ENCODE measurements at regions not wholly inside any gene's neighbourhood (a gene's known extent, or its start where the extent isn't known, plus 50 kb on each side); places are given as distances from the start of the nearest gene placed in this dataset.

DNA sequence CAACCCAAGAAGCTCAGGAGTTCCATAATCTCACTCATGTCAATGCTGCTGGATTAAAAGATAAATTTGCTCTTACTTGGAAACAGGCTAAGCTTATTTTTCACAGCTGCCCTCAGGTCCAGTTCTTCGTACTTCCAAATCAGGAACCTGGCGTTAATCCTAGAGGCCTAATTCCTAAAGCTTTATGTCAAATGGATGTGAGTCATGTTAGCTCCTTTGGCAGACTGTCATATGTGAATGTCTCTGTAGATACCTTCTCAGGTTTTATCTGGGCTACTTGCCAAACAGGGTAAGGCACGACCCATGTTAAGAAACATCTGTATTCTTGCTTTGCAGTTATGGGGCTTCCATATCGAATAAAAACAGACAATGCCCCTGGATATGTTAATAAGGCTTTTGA lies 504.6 kb downstream of the ALG10 start:
- H3K9me3 ChIP-seq (ENCODE audit: control insufficient read depth, low read length): peaks cover 24% of the 10 kb centered on the region
- H3K4me1 ChIP-seq (ENCODE audit: control insufficient read depth, insufficient read depth, low read depth, low read length): no peaks in the 10 kb centered on the region
- H3K4ac ChIP-seq (ENCODE audit: low read depth in 1 of 2, low read length in 2 of 2): no peak overlapping the region
- H2AFZ ChIP-seq (ENCODE audit: low read depth, low read length): no peak overlapping the region
- no peak overlapping the region for H4K8ac ChIP-seq (ENCODE audit: low read length)
- H2BK12ac ChIP-seq (ENCODE audit: low read length in 2 of 2): no peak overlapping the region
- H3K27me3 ChIP-seq (ENCODE audit: control insufficient read depth in 1 of 2, insufficient read depth in 1 of 2, low read length in 2 of 2): no peaks in the 10 kb centered on the region
- H4K91ac ChIP-seq (ENCODE audit: low read length): no peak overlapping the region
- no peak overlapping the region for H3K4me2 ChIP-seq (ENCODE audit: low read length, poor library complexity, severe bottlenecking)
- no peaks in the 10 kb centered on the region for H3K36me3 ChIP-seq (ENCODE audit: control insufficient read depth in 1 of 2, insufficient read depth in 2 of 2, low read depth in 1 of 2, low read length in 2 of 2)
- H3K79me1 ChIP-seq (replicated peaks; ENCODE audit: low read length, poor library complexity, severe bottlenecking): no peaks in the 10 kb centered on the region
- no peak overlapping the region for H3K4me3 ChIP-seq (ENCODE audit: insufficient read depth in 1 of 2, low read depth in 1 of 2, low read length in 2 of 2)
- no peak overlapping the region for H2AK5ac ChIP-seq (ENCODE audit: low read length, severe bottlenecking)
- no peak overlapping the region for H3K9ac ChIP-seq (ENCODE audit: low read length)
- DNase-seq: no peak
- no peak overlapping the region for H2BK5ac ChIP-seq (ENCODE audit: low read depth, low read length, poor library complexity, severe bottlenecking)
- no peak overlapping the region for H3K18ac ChIP-seq (ENCODE audit: low read depth in 1 of 2, low read length in 2 of 2)
- H2BK120ac ChIP-seq (ENCODE audit: low read depth, low read length): no peak overlapping the region
- H3K23ac ChIP-seq (ENCODE audit: low read length in 2 of 2): no peak overlapping the region
- H3K27ac ChIP-seq (ENCODE audit: low read length, poor library complexity, severe bottlenecking): no peak overlapping the region
- H3K14ac ChIP-seq (ENCODE audit: low read length in 2 of 2): no peak overlapping the region
- no peak overlapping the region for H2BK15ac ChIP-seq (ENCODE audit: low read depth, poor library complexity, severe bottlenecking)
- WGBS: 80% methylated on average over 3 of the region's 4 CpGs

- no peak overlapping the region for H3K23ac ChIP-seq (ENCODE audit: low read length in 2 of 2)
- H3K9ac ChIP-seq (ENCODE audit: low read length): no peak overlapping the region
- H3K4ac ChIP-seq (ENCODE audit: low read depth in 1 of 2, low read length in 2 of 2): no peak overlapping the region
- H2BK5ac ChIP-seq (ENCODE audit: low read depth, low read length, poor library complexity, severe bottlenecking): no peak overlapping the region
- H3K18ac ChIP-seq (ENCODE audit: low read depth in 1 of 2, low read length in 2 of 2): no peak overlapping the region
- H2BK15ac ChIP-seq (ENCODE audit: low read depth, poor library complexity, severe bottlenecking): no peak overlapping the region
- H3K27me3 ChIP-seq (ENCODE audit: control insufficient read depth in 1 of 2, insufficient read depth in 1 of 2, low read length in 2 of 2): no peaks in the 10 kb centered on the region
- DNase-seq: no peak
- H3K36me3 ChIP-seq (ENCODE audit: control insufficient read depth in 1 of 2, insufficient read depth in 2 of 2, low read depth in 1 of 2, low read length in 2 of 2): no peaks in the 10 kb centered on the region
- H4K91ac ChIP-seq (ENCODE audit: low read length): no peak overlapping the region
- no peak overlapping the region for H2AFZ ChIP-seq (ENCODE audit: low read depth, low read length)
- H3K27ac ChIP-seq (ENCODE audit: low read length, poor library complexity, severe bottlenecking): no peak overlapping the region
- H4K8ac ChIP-seq (ENCODE audit: low read length): no peak overlapping the region
- peaks cover 87% of the 10 kb centered on the region for H3K9me3 ChIP-seq (ENCODE audit: control insufficient read depth, low read length)
- H2BK12ac ChIP-seq (ENCODE audit: low read length in 2 of 2): no peak overlapping the region
- H2AK5ac ChIP-seq (ENCODE audit: low read length, severe bottlenecking): no peak overlapping the region
- WGBS: 75% methylated on average over 2 of the region's 4 CpGs
- no peaks in the 10 kb centered on the region for H3K4me1 ChIP-seq (ENCODE audit: control insufficient read depth, insufficient read depth, low read depth, low read length)
- no peak overlapping the region for H2BK120ac ChIP-seq (ENCODE audit: low read depth, low read length)
- H3K4me3 ChIP-seq (ENCODE audit: insufficient read depth in 1 of 2, low read depth in 1 of 2, low read length in 2 of 2): no peak overlapping the region
- H3K79me1 ChIP-seq (replicated peaks; ENCODE audit: low read length, poor library complexity, severe bottlenecking): no peaks in the 10 kb centered on the region
- no peak overlapping the region for H3K4me2 ChIP-seq (ENCODE audit: low read length, poor library complexity, severe bottlenecking)
- no peak overlapping the region for H3K14ac ChIP-seq (ENCODE audit: low read length in 2 of 2)
Observed at GRCh38 chr12:34547276-34547675, 525.0 kb downstream of the ALG10 start.

GRCh38 chr12:34591966-34592365 lies 569.7 kb downstream of the ALG10 start:
- H2AFZ ChIP-seq (ENCODE audit: low read depth, low read length): no peak overlapping the region
- no peak overlapping the region for H2BK120ac ChIP-seq (ENCODE audit: low read depth, low read length)
- no peaks in the 10 kb centered on the region for H3K27me3 ChIP-seq (ENCODE audit: control insufficient read depth in 1 of 2, insufficient read depth in 1 of 2, low read length in 2 of 2)
- WGBS: 73% methylated on average over 3 of the region's 4 CpGs
- H3K4me2 ChIP-seq (ENCODE audit: low read length, poor library complexity, severe bottlenecking): no peak overlapping the region
- no peak overlapping the region for H2BK5ac ChIP-seq (ENCODE audit: low read depth, low read length, poor library complexity, severe bottlenecking)
- H3K4me3 ChIP-seq (ENCODE audit: insufficient read depth in 1 of 2, low read depth in 1 of 2, low read length in 2 of 2): no peak overlapping the region
- H3K18ac ChIP-seq (ENCODE audit: low read depth in 1 of 2, low read length in 2 of 2): no peak overlapping the region
- H4K8ac ChIP-seq (ENCODE audit: low read length): no peak overlapping the region
- H3K9me3 ChIP-seq (ENCODE audit: control insufficient read depth, low read length): peaks cover 92% of the 10 kb centered on the region
- no peak overlapping the region for H2BK15ac ChIP-seq (ENCODE audit: low read depth, poor library complexity, severe bottlenecking)
- H3K23ac ChIP-seq (ENCODE audit: low read length in 2 of 2): no peak overlapping the region
- H3K4ac ChIP-seq (ENCODE audit: low read depth in 1 of 2, low read length in 2 of 2): no peak overlapping the region
- H3K14ac ChIP-seq (ENCODE audit: low read length in 2 of 2): no peak overlapping the region
- no peaks in the 10 kb centered on the region for H3K36me3 ChIP-seq (ENCODE audit: control insufficient read depth in 1 of 2, insufficient read depth in 2 of 2, low read depth in 1 of 2, low read length in 2 of 2)
- H3K4me1 ChIP-seq (ENCODE audit: control insufficient read depth, insufficient read depth, low read depth, low read length): no peaks in the 10 kb centered on the region
- H3K27ac ChIP-seq (ENCODE audit: low read length, poor library complexity, severe bottlenecking): no peak overlapping the region
- no peak overlapping the region for H2AK5ac ChIP-seq (ENCODE audit: low read length, severe bottlenecking)
- H2BK12ac ChIP-seq (ENCODE audit: low read length in 2 of 2): no peak overlapping the region
- H4K91ac ChIP-seq (ENCODE audit: low read length): no peak overlapping the region
- no peaks in the 10 kb centered on the region for H3K79me1 ChIP-seq (replicated peaks; ENCODE audit: low read length, poor library complexity, severe bottlenecking)
- no peak for DNase-seq
- H3K9ac ChIP-seq (ENCODE audit: low read length): no peak overlapping the region

DNA sequence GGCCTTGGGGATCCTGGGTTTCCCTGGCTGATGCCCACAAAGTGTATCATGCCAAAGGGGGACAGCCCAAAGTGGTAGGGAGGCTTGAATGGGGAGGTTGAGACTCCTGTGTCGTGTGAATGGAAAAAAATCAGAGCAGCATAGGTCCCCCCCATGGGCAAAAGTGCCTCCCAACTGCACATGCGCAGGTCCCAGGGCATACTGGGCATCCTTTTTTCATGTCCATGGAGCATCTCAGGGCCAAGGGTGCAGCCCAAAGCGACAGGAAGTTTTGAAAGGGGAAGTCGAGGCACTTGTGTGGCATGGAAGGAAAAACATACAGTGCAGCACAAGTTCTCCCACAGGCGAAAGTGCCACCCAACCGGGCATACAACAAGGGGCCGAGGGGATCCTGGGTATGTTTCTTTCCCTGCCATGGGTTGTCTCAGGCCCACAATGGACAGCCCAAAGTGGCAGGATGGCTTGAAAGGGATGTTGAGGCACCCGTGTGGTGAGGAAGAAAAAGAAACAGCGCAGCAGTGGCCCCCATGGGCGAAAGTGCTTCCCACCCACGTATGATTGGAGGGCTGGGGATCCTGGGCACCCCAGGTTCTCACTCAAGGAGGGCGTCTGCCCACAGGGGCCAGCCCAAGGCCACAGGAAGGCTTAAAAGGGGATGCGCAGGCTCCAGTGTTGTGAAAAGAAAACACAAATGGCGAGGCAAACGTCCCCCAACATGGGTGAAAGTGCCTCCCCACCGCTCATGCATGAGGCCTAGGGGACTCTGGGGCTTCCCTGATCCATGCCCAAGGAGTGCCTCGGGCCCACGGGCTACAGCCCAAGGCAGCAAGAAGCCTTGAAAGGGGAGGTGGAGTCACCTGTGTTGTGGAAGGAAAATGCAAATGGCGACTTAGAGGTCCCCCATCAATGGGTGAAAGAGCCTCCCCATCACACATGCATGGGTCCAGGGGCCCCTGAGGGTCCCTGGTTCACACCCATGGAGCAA lies 573.7 kb downstream of the ALG10 start:
- 56% methylated on average over 19 of the region's 19 CpGs for WGBS
- no peak overlapping the region for H4K8ac ChIP-seq (ENCODE audit: low read length)
- H3K9me3 ChIP-seq (ENCODE audit: control insufficient read depth, low read length): peaks cover 61% of the 10 kb centered on the region

More for the DNA sequence above, 573.7 kb downstream of the ALG10 start:
- Histone ChIP-seq H2BK15ac (ENCODE audit: low read depth, poor library complexity, severe bottlenecking) (no peak overlapping the region), H3K18ac (ENCODE audit: low read depth in 1 of 2, low read length in 2 of 2) (no peak overlapping the region), H3K27ac (ENCODE audit: low read length, poor library complexity, severe bottlenecking) (no peak overlapping the region), H3K4me3 (ENCODE audit: insufficient read depth in 1 of 2, low read depth in 1 of 2, low read length in 2 of 2) (no peak overlapping the region), H3K36me3 (ENCODE audit: control insufficient read depth in 1 of 2, insufficient read depth in 2 of 2, low read depth in 1 of 2, low read length in 2 of 2) (no peaks in the 10 kb centered on the region), H3K79me1 (replicated peaks; ENCODE audit: low read length, poor library complexity, severe bottlenecking) (no peaks in the 10 kb centered on the region), H3K27me3 (ENCODE audit: control insufficient read depth in 1 of 2, insufficient read depth in 1 of 2, low read length in 2 of 2) (no peaks in the 10 kb centered on the region), H3K9ac (ENCODE audit: low read length) (no peak overlapping the region), H3K4me2 (ENCODE audit: low read length, poor library complexity, severe bottlenecking) (no peak overlapping the region), H2BK12ac (ENCODE audit: low read length in 2 of 2) (no peak overlapping the region), H2BK120ac (ENCODE audit: low read depth, low read length) (no peak overlapping the region), H3K23ac (ENCODE audit: low read length in 2 of 2) (no peak overlapping the region), H3K4me1 (ENCODE audit: control insufficient read depth, insufficient read depth, low read depth, low read length) (no peaks in the 10 kb centered on the region), H4K91ac (ENCODE audit: low read length) (no peak overlapping the region), H3K4ac (ENCODE audit: low read depth in 1 of 2, low read length in 2 of 2) (no peak overlapping the region), H3K14ac (ENCODE audit: low read length in 2 of 2) (no peak overlapping the region), H2AK5ac (ENCODE audit: low read length, severe bottlenecking) (no peak overlapping the region), H2BK5ac (ENCODE audit: low read depth, low read length, poor library complexity, severe bottlenecking) (no peak overlapping the region), H2AFZ (ENCODE audit: low read depth, low read length) (no peak overlapping the region)
- DNase-seq: no peak

All from mesenchymal stem cell (in vitro differentiated cells and primary cell).